ENCODE measurements at regions not wholly inside any gene's neighbourhood (a gene's known extent, or its start where the extent isn't known, plus 50 kb on each side); places are given as distances from the start of the nearest gene placed in this dataset.
"Not testable (repeated sequence)": the region's sequence is repeated elsewhere in the genome, so short reads cannot be mapped to it uniquely, and the experiment has no call there.

DNA sequence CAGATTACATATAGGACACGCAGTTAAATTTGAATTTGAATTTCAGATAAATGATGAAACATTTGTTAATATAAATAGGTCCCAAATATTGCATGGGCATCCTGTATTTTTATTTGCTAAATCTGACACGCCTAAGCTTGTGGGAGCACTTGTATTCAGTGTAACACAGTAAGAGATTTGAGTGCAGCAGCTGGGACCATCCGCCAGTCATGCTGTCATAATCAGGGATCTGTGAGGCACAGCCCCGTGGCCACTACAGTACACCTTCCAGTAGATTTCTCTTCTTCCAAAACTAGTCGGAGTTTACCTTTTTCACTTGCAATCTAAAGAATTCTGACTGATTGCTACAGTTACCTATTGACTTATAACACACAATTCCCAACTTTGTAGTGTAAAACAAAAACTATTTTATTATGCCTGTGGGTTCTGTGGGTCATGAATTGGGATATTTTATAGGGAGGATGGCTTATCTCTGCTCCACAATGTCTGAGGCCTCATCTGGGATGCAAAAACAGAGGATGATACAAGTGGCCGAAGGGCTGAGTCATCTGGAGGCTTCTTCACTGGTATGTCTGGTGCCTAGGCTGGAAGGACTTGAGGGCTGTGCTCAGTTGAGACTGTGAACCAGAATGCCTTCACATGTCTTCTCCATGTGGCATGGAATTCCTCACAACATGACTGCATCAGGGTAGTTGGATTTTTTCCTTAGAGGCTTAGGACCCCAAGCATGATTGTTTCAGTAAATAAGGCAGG is 74.1 kb downstream of the PRSS23 start:
- ChIA-PET CTCF (interaction anchor here (12.4 kb wide), 1 partner anchor 48 kb away, joined by 397 read pairs; no protein-coding TSS in a partner anchor), POLR2A (no interaction called here)
- H3K4me3 ChIP-seq (ENCODE audit: low read depth, low read length): no peak overlapping the region
- TF ChIP-seq, protein P1, sequence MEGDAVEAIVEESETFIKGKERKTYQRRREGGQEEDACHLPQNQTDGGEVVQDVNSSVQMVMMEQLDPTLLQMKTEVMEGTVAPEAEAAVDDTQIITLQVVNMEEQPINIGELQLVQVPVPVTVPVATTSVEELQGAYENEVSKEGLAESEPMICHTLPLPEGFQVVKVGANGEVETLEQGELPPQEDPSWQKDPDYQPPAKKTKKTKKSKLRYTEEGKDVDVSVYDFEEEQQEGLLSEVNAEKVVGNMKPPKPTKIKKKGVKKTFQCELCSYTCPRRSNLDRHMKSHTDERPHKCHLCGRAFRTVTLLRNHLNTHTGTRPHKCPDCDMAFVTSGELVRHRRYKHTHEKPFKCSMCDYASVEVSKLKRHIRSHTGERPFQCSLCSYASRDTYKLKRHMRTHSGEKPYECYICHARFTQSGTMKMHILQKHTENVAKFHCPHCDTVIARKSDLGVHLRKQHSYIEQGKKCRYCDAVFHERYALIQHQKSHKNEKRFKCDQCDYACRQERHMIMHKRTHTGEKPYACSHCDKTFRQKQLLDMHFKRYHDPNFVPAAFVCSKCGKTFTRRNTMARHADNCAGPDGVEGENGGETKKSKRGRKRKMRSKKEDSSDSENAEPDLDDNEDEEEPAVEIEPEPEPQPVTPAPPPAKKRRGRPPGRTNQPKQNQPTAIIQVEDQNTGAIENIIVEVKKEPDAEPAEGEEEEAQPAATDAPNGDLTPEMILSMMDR (IDR thresholded peaks at IDR 0.05; ENCODE audit: insufficient read depth, low read length, missing control alignments): no peak
- DNase-seq (ENCODE audit: low read depth, low spot score): no peak

DNA sequence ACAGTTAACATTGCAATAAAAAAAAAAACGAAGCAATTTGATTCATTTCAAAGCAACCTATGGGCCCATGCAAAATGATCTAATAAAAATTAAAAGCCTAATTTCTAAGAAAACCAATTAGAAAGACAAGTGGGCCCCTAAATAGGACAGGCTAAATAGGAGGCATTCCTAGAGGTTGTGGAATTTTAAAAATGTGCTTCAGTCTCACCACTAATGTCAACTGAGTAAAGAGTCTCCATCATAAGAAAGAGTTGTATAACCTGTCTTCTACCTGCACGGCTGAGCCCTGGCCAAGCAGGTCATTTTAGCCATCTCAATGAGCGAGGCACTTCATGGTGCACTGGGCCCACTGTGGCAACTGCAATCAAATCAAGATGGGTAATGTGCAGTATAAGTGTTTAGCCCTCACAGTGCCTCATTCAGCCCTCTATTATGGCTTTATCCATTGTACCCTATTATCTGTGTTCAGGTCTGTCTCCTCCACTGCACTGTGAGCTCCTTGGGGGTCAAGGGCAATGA is 76.4 kb downstream of the PRSS23 start:
- TF ChIP-seq, protein P1 (IDR thresholded peaks at IDR 0.05; ENCODE audit: insufficient read depth, low read length, missing control alignments): no peak
- CTCF ChIA-PET: interaction anchor here (0.7 kb wide), 1 partner anchor 62 kb away, joined by 3 read pairs; no protein-coding TSS in a partner anchor
- DNase-seq (ENCODE audit: low read depth, low spot score): no peak

GRCh38 chr11:86877503-86877902 is 77.2 kb downstream of the PRSS23 start:
- TF ChIP-seq, protein P1 (IDR thresholded peaks at IDR 0.05; ENCODE audit: insufficient read depth, low read length, missing control alignments): no peak
- no peak overlapping the region for H3K4me3 ChIP-seq (ENCODE audit: low read depth, low read length)
- CTCF ChIA-PET: interaction anchor here (0.7 kb wide), 1 partner anchor 62 kb away, joined by 3 read pairs; no protein-coding TSS in a partner anchor
- POLR2A ChIA-PET: no interaction called here
- DNase-seq (ENCODE audit: low read depth, low spot score): no peak

More for the DNA sequence above, 76.4 kb downstream of the PRSS23 start:
- H3K4me3 ChIP-seq (ENCODE audit: low read depth, low read length): no peak overlapping the region
- POLR2A ChIA-PET: no interaction called here

GRCh38 chr11:86879241-86879640 is 76.0 kb downstream of the FZD4 start:
- CTCF ChIA-PET; POLR2A ChIA-PET; DNase-seq (ENCODE audit: low read depth, low spot score); H3K4me3 ChIP-seq (ENCODE audit: low read depth, low read length): not testable (repeated sequence)

- POLR2A ChIA-PET: no interaction called here
- TF ChIP-seq, protein P1 (IDR thresholded peaks at IDR 0.05; ENCODE audit: insufficient read depth, low read length, missing control alignments): no peak
- CTCF ChIA-PET: no interaction called here
- no peak for DNase-seq (ENCODE audit: low read depth, low spot score)
- no peak overlapping the region for H3K4me3 ChIP-seq (ENCODE audit: low read depth, low read length)
Observed at GRCh38 chr11:86885311-86885710, 69.9 kb downstream of the FZD4 start.

DNA sequence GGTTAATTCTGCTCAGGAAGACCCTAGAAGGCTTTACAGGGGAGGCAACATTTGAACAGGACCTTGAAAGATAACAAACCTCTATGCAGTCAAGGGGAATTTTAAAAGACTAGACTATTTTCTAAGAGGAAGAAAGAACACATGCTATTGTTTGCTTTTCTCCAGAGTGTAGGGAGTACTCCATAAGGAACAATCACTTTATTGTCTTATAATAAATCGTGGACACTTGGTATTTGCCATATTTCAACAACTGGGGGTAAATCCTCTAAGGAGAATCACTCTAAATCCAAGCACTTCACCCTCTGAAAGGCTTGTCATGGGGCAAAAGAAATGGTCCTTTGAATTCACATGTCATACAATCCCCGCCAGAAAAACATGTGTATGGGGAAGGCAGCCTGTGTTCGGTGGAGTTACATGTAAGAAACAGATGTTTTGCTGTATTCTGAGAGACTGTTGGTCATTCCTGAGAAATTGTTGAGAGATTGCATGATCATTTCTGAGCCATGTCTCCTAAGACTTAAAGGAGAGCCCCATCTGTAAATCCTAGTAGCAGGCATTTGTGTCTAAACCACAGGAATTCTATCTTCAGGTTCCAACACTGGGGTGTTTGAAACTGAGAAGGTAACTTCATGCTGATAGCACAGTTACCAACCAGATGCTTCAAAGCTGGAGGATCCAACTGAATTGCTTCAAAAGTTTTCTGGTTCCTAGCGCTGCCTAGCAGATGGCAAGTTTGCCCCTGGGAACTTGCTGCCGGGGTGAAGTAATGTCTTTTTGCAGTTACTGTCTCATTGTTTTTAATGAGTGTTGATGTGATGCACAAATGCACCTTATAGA is 66.8 kb downstream of the FZD4 start:
- POLR2A ChIA-PET: no interaction called here
- TF ChIP-seq, protein P1 (IDR thresholded peaks at IDR 0.05; ENCODE audit: insufficient read depth, low read length, missing control alignments): no peak
- DNase-seq (ENCODE audit: low read depth, low spot score): peak; percentile 56
- CTCF ChIA-PET: interaction anchor here (0.9 to 1.6 kb wide), 2 partner anchors 17 to 32 kb away, joined by 3 to 5 read pairs; no protein-coding TSS in a partner anchor
- H3K4me3 ChIP-seq (ENCODE audit: low read depth, low read length): no peak overlapping the region

All from AG04449 (cell line).